Activated B cell treated with CpG ODN at 0.5 μM for 24 hours (primary cell): ENCODE measurements at regions not wholly inside any gene's neighbourhood (a gene's known extent, or its start where the extent isn't known, plus 50 kb on each side); places are given as distances from the start of the nearest gene placed in this dataset.

Source experiments
- ATAC-seq: fragments of 200-7000 bp; cut with Tn5 transposase; one replicate; pipeline ENCODE4 v1.10.0; 2021; ENCODE audit warnings: low read depth, mild to moderate bottlenecking, moderate library complexity
- CTCF ChIA-PET: fragments of 350-600 bp; sonication (Branson Sonifier 250); formaldehyde crosslinking; loops from one replicate; lab custom pipeline; 2021; ENCODE audit warnings: antibody characterized with exemption; lab: Charles Lee
- POLR2A ChIA-PET: fragments of 350-600 bp; sonication (Branson Sonifier 250); formaldehyde crosslinking; loops from one replicate; lab custom pipeline; 2021; ENCODE audit warnings: antibody characterized with exemption; lab: Charles Lee
- DNase-seq: peaks from one replicate; pipeline ENCODE4 v3.0.0; 2022
- H3K27ac Mint-ChIP-seq: one replicate; pipeline ENCODE4 v1.8.0; 2020; ENCODE audit warnings: mixed read lengths
- H3K27me3 Mint-ChIP-seq: one replicate; pipeline ENCODE4 v1.8.0; 2021; ENCODE audit warnings: mixed read lengths
- H3K36me3 Mint-ChIP-seq: one replicate; pipeline ENCODE4 v1.8.0; 2021; ENCODE audit warnings: low read depth, mixed read lengths
- H3K4me1 Mint-ChIP-seq: one replicate; pipeline ENCODE4 v1.8.0; 2021; ENCODE audit warnings: mixed read lengths
- H3K4me3 Mint-ChIP-seq: one replicate; pipeline ENCODE4 v1.8.0; 2020; ENCODE audit warnings: mild to moderate bottlenecking, mixed read lengths
- H3K9me3 Mint-ChIP-seq: one replicate; pipeline ENCODE4 v1.8.0; 2020; ENCODE audit warnings: mixed read lengths
- CTCF ChIP-seq: fragments of 200-600 bp; IDR thresholded peaks from one replicate; pipeline ENCODE4 v1.8.0; 2022; ENCODE audit warnings: antibody characterized with exemption, mild to moderate bottlenecking
- intact Hi-C: fragments of 100-400 bp; cut with micrococcal nuclease; formaldehyde crosslinking; loops from one replicate; pipeline ENCODE4 v1.15.1; 2024

DNA sequence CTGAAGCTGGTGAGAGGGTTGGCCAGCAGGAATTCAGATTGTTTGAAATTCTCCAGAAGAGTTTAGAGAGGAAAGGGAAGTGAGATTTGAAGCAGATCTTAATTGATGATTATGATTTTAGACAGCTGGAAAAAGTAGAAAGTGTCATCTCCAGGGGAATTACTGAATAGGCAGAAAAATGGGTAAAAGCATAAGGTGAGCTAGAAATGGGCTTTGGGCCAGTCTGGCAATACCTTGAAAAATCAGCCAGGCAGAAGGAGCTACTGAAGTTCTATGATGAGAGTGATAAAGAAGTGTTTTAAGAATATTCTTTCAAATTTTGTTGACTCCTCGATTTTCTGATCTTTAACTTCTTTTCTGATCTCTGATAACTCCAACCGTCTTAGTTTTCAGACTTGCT, 172.9 kb upstream of the CCDC150 start:
- TF ChIP-seq CTCF: no peak
- Mint-ChIP-seq H3K36me3 (no peaks in the 10 kb centered on the region), H3K27me3 (peaks cover 15% of the 10 kb centered on the region), H3K4me1 (peaks cover 8% of the 10 kb centered on the region), H3K4me3 (no peak overlapping the region), H3K9me3 (peaks cover 5% of the 10 kb centered on the region), H3K27ac (no peak overlapping the region)
- CTCF ChIA-PET: interaction anchor here (0.7 kb wide), 2 partner anchors 10 to 297 kb away, joined by 3 read pairs; no protein-coding TSS in a partner anchor
- DNase-seq (no peak), ATAC-seq (no peak)
- intact Hi-C loops: no loop called here
- POLR2A ChIA-PET: no interaction called here

DNA sequence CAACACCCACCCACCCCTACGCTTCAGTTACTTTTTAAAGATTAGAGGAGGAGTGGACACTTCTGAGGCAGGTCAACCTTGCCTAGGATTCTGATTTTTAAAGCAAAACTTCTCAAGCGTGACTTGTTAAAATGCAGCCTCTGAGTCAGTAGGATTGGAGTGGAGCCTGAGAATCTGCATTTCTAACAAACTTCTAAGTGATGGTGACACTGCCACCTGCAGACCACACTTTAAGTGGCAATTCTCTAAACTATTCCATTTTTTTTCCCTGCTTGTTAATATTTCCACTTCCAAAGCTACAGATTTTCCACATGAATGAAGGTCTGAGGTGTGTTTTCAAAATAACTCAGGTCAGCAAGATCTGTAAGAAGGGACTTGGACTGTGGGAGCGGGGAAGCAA, 171.1 kb upstream of the CCDC150 start:
- DNase-seq: no peak
- Mint-ChIP-seq H3K27ac (no peak overlapping the region), H3K27me3 (peaks cover 14% of the 10 kb centered on the region), H3K4me3 (no peak overlapping the region), H3K4me1 (peaks cover 6% of the 10 kb centered on the region), H3K36me3 (no peaks in the 10 kb centered on the region), H3K9me3 (no peaks in the 10 kb centered on the region)
- TF ChIP-seq CTCF: no peak
- ChIA-PET POLR2A (interaction anchor here (0.6 kb wide), 1 partner anchor 959 kb away, joined by 4 read pairs; no protein-coding TSS in a partner anchor), CTCF (no interaction called here)
- no peak for ATAC-seq
- intact Hi-C loops: no loop called here

GRCh38 chr2:196473617-196474016, 165.9 kb upstream of the CCDC150 start:
- ATAC-seq (no peak), DNase-seq (no peak)
- H3K4me3 Mint-ChIP-seq: no peak overlapping the region
- H3K9me3 Mint-ChIP-seq: no peaks in the 10 kb centered on the region
- ChIA-PET POLR2A (no interaction called here), CTCF (no interaction called here)
- H3K4me1 Mint-ChIP-seq: no peaks in the 10 kb centered on the region
- no peak for TF ChIP-seq CTCF
- H3K27me3 Mint-ChIP-seq: peaks cover 12% of the 10 kb centered on the region
- no peak overlapping the region for H3K27ac Mint-ChIP-seq
- H3K36me3 Mint-ChIP-seq: no peaks in the 10 kb centered on the region
- intact Hi-C loops: no loop called here

DNA sequence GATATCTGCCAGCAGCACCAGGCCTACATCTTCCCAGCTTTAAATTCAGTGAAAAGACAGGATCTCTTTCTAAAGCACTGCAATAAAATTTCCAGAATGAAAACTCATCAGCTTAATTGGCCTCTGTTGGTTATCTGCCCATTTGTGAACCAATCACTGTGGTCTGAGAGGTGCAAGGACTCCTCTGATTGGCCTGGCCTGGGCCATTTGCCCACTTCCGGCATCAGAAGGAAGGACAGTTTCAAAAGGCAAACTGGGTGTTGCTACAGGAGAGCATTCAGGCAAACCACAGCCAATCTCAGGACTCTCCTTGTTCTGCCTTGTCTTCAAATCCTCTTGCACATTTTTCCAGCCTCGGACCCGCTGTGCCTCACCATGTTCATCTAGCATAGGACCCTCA, 163.9 kb upstream of the CCDC150 start:
- ChIA-PET CTCF (no interaction called here), POLR2A (no interaction called here)
- intact Hi-C loops: no loop called here
- Mint-ChIP-seq H3K27ac (no peak overlapping the region), H3K27me3 (peaks cover 6% of the 10 kb centered on the region), H3K4me3 (no peak overlapping the region), H3K36me3 (no peaks in the 10 kb centered on the region), H3K9me3 (no peaks in the 10 kb centered on the region), H3K4me1 (no peaks in the 10 kb centered on the region)
- ATAC-seq (no peak), DNase-seq (no peak)
- TF ChIP-seq CTCF: no peak

DNA sequence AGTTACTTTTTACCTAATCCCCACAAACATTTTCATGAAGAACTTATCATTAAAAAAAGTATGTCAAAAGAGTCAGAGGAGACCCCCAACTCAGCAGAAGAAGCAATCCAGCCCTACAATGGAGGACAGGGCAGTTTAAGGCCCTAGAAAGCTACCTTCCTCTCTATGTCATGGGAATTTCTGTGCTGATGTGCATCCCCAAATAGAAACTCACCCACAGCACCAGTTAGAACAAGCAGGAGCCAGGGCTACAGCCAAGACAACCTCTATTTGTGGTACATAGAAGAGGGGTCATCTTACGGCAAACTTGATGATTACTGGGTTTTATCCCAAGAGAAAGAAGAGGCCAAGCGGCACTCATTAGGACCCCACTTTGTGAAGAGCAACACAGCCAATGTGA, 160.9 kb upstream of the CCDC150 start:
- POLR2A ChIA-PET: no interaction called here
- Mint-ChIP-seq H3K36me3 (no peaks in the 10 kb centered on the region), H3K4me3 (no peak overlapping the region), H3K27me3 (peaks cover 11% of the 10 kb centered on the region), H3K4me1 (no peaks in the 10 kb centered on the region), H3K27ac (no peak overlapping the region), H3K9me3 (no peaks in the 10 kb centered on the region)
- TF ChIP-seq CTCF: no peak
- ATAC-seq (no peak), DNase-seq (no peak)
- intact Hi-C loops: no loop called here
- CTCF ChIA-PET: no interaction called here
